ENCODE measurements at regions not wholly inside any gene's neighbourhood (a gene's known extent, or its start where the extent isn't known, plus 50 kb on each side); places are given as distances from the start of the nearest gene placed in this dataset.
"Not testable (repeated sequence)": the region's sequence is repeated elsewhere in the genome, so short reads cannot be mapped to it uniquely, and the experiment has no call there.

DNA sequence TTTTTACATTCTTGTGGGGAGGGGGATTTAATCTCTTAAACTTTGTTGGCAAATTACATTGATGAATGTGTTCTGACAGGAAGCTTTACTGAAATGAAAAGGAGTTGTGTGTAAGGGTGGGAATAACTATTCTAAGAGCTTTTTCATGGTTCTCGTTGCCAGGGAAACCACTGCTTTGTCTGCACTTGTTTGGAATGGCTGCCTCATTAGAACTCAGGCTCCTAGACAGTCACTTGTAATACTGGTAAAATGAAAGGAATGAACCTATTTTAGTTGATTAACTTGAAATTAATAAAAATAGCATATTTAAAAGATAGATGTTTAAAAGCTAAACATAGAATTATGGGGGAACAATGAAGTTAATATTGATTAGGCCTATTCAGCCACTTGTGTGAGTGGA, 201.4 kb upstream of the TEKT4 start:
- H4K91ac ChIP-seq (ENCODE audit: insufficient read depth, low read depth, low read length); H3K9me1 ChIP-seq (ENCODE audit: insufficient read depth, low read length); in situ Hi-C loops (cut with MboI; ENCODE audit: low sequenced_read_pairs); H3K36me3 ChIP-seq (ENCODE audit: control insufficient read depth, insufficient read depth, low read length); dilution Hi-C loops (cut with HindIII; ENCODE audit: low sequenced_read_pairs, unreplicated experiment); H2AK9ac ChIP-seq (replicated peaks; ENCODE audit: low read depth, low read length, poor library complexity); H3K79me1 ChIP-seq (ENCODE audit: low read depth in 1 of 2, low read length in 2 of 2); H3K56ac ChIP-seq (ENCODE audit: extremely low read depth, insufficient read depth, low read length); H2BK5ac ChIP-seq (ENCODE audit: low read depth, low read length, poor library complexity, severe bottlenecking); H4K8ac ChIP-seq (ENCODE audit: low read depth in 2 of 2, low read length in 2 of 2); H3K18ac ChIP-seq (ENCODE audit: low read depth, low read length); H3K27me3 ChIP-seq (ENCODE audit: control insufficient read depth, insufficient read depth, low read length); H3K9ac ChIP-seq (ENCODE audit: low read depth, low read length); H3K4me3 ChIP-seq (ENCODE audit: insufficient read depth, low read depth, low read length); H3K27ac ChIP-seq (ENCODE audit: insufficient read depth, low read length); H3K4me1 ChIP-seq (ENCODE audit: control insufficient read depth, insufficient read depth, low read length); H3K4ac ChIP-seq (ENCODE audit: low read depth, low read length); H2BK120ac ChIP-seq (ENCODE audit: low read depth, low read length); H2BK20ac ChIP-seq (ENCODE audit: low read depth, low read length); H3K14ac ChIP-seq (replicated peaks; ENCODE audit: low read depth, low read length); ATAC-seq (ENCODE audit: low read depth); H4K5ac ChIP-seq (ENCODE audit: low read depth, low read length); H2AK5ac ChIP-seq (ENCODE audit: low read depth, low read length); H3K23ac ChIP-seq (ENCODE audit: low read depth, low read length); H4K20me1 ChIP-seq (ENCODE audit: insufficient read depth, low read length); H2BK15ac ChIP-seq (ENCODE audit: low read depth, low read length); POLR2A ChIA-PET (ENCODE audit: unreplicated experiment); H3K9me3 ChIP-seq (ENCODE audit: control insufficient read depth, insufficient read depth, low read length); H3K4me2 ChIP-seq (ENCODE audit: low read depth, low read length); DNase-seq; H2AFZ ChIP-seq (replicated peaks; ENCODE audit: low read length, poor library complexity); BruUV-seq (replicated peaks); intact Hi-C loops (cut with micrococcal nuclease); CTCF ChIA-PET: not testable (repeated sequence)
- WGBS, 2 experiments (ENCODE audit: extremely low coverage in 2 of 2, insufficient read length in 1 of 2): no CpG with 5 or more reads among the region's 1 CpG

DNA sequence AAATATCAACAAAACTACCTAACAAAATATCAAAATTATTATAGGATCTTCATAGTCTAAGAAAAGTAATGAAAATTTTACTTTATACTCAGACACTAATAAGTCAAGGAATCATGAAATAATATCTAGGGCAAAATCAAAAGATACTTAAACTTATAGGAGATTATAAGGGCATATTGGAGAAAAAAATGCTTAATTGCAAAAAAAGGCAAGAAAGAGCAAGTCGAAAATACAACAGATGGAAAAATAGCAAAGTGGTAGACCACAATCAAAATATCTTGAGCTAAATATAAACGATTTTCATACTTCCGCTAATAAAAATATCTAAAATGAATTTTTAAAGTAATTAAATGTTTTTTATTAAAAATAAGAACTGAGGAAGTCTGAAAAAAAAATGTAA, 177.0 kb upstream of the TEKT4 start:
- dilution Hi-C loops (cut with HindIII; ENCODE audit: low sequenced_read_pairs, unreplicated experiment); H2BK20ac ChIP-seq (ENCODE audit: low read depth, low read length); H3K23ac ChIP-seq (ENCODE audit: low read depth, low read length); POLR2A ChIA-PET (ENCODE audit: unreplicated experiment); H3K9me1 ChIP-seq (ENCODE audit: insufficient read depth, low read length); H3K4me1 ChIP-seq (ENCODE audit: control insufficient read depth, insufficient read depth, low read length); intact Hi-C loops (cut with micrococcal nuclease); H3K27ac ChIP-seq (ENCODE audit: insufficient read depth, low read length); H2BK5ac ChIP-seq (ENCODE audit: low read depth, low read length, poor library complexity, severe bottlenecking); H4K91ac ChIP-seq (ENCODE audit: insufficient read depth, low read depth, low read length); H2BK120ac ChIP-seq (ENCODE audit: low read depth, low read length); H3K9ac ChIP-seq (ENCODE audit: low read depth, low read length); H3K4me3 ChIP-seq (ENCODE audit: insufficient read depth, low read depth, low read length); CTCF ChIA-PET; H4K5ac ChIP-seq (ENCODE audit: low read depth, low read length); H3K9me3 ChIP-seq (ENCODE audit: control insufficient read depth, insufficient read depth, low read length); H3K4ac ChIP-seq (ENCODE audit: low read depth, low read length); in situ Hi-C loops (cut with MboI; ENCODE audit: low sequenced_read_pairs); H4K8ac ChIP-seq (ENCODE audit: low read depth in 2 of 2, low read length in 2 of 2); H4K20me1 ChIP-seq (ENCODE audit: insufficient read depth, low read length); DNase-seq; H3K4me2 ChIP-seq (ENCODE audit: low read depth, low read length); H2BK15ac ChIP-seq (ENCODE audit: low read depth, low read length); H3K27me3 ChIP-seq (ENCODE audit: control insufficient read depth, insufficient read depth, low read length); BruUV-seq (replicated peaks); H2AFZ ChIP-seq (replicated peaks; ENCODE audit: low read length, poor library complexity); H3K79me1 ChIP-seq (ENCODE audit: low read depth in 1 of 2, low read length in 2 of 2); H2AK5ac ChIP-seq (ENCODE audit: low read depth, low read length); H3K14ac ChIP-seq (replicated peaks; ENCODE audit: low read depth, low read length); H3K56ac ChIP-seq (ENCODE audit: extremely low read depth, insufficient read depth, low read length); H2AK9ac ChIP-seq (replicated peaks; ENCODE audit: low read depth, low read length, poor library complexity); H3K18ac ChIP-seq (ENCODE audit: low read depth, low read length); H3K36me3 ChIP-seq (ENCODE audit: control insufficient read depth, insufficient read depth, low read length); ATAC-seq (ENCODE audit: low read depth): not testable (repeated sequence)
- no CpG with 5 or more reads among the region's 3 CpGs for WGBS, 2 experiments (ENCODE audit: extremely low coverage in 2 of 2, insufficient read length in 1 of 2)
